CD14-positive monocyte (primary cell): ENCODE measurements at regions not wholly inside any gene's neighbourhood (a gene's known extent, or its start where the extent isn't known, plus 50 kb on each side); places are given as distances from the start of the nearest gene placed in this dataset.

Source experiments
- DNase-seq, 3 donors: peaks; one replicate each; pipeline ENCODE4 v3.0.0-alpha.2; 2011 to 2022
- H2AFZ ChIP-seq: 2 replicates; pipeline ENCODE4 v1.6.0; 2012; ENCODE audit warnings: mild to moderate bottlenecking, low read depth, low read length, inconsistent platforms; ENCODE audit not compliant: insufficient read depth, poor library complexity, severe bottlenecking
- H3K27ac ChIP-seq, 2 donors: 1 replicate in 1 of 2; 2 replicates in 1 of 2; pipeline ENCODE4 v1.5.1; 2012 to 2013; ENCODE audit warnings: low read length in 2 of 2, control low read depth in 1 of 2, inconsistent platforms in 1 of 2, low read depth in 1 of 2, mild to moderate bottlenecking in 1 of 2
- H3K27me3 ChIP-seq, 2 donors: one replicate each; pipeline versions ENCODE4 v1.6.0 to v1.6.1; 2011 to 2013; ENCODE audit warnings: low read length in 2 of 2; ENCODE audit not compliant: control insufficient read depth in 2 of 2, insufficient read depth in 2 of 2
- H3K36me3 ChIP-seq, 2 donors: replicated peaks in 1 of 2; 1 replicate in 1 of 2; 2 replicates in 1 of 2; pipeline versions ENCODE4 v1.5.1 to v1.6.1; 2012 to 2013; ENCODE audit warnings: low read length in 2 of 2, control low read depth in 1 of 2, inconsistent platforms in 1 of 2, mild to moderate bottlenecking in 1 of 2; ENCODE audit not compliant: insufficient read depth in 2 of 2, control insufficient read depth in 1 of 2
- H3K4me1 ChIP-seq, 2 donors: 1 replicate in 1 of 2; 2 replicates in 1 of 2; pipeline versions ENCODE4 v1.5.1 to v1.6.1; 2012 to 2013; ENCODE audit warnings: low read length in 2 of 2, control low read depth in 1 of 2, inconsistent platforms in 1 of 2, mild to moderate bottlenecking in 1 of 2, moderate library complexity in 1 of 2; ENCODE audit not compliant: insufficient read depth in 2 of 2, control insufficient read depth in 1 of 2
- H3K4me2 ChIP-seq: replicated peaks from 2 replicates; pipeline ENCODE3; 2012; ENCODE audit warnings: low read length, moderate library complexity, mild to moderate bottlenecking; ENCODE audit not compliant: poor library complexity, severe bottlenecking; ENCODE audit errors: extremely low read depth
- H3K4me3 ChIP-seq, 3 experiments: fragments of 200-600 bp in 1 of 3; sonication (generic) in 1 of 3; replicated peaks in 1 of 3; 1 replicate in 2 of 3; 2 replicates in 1 of 3; pipeline ENCODE4 v1.5.1; 2011 to 2013; ENCODE audit warnings: low read length in 3 of 3, mild to moderate bottlenecking in 3 of 3, control low read depth in 2 of 3, low read depth in 2 of 3, inconsistent platforms in 1 of 3, moderate library complexity in 1 of 3
- H3K79me2 ChIP-seq: 2 replicates; pipeline ENCODE4 v1.6.0; 2012; ENCODE audit warnings: mild to moderate bottlenecking, control low read depth, inconsistent platforms, low read length, moderate library complexity; ENCODE audit not compliant: insufficient read depth
- H3K9ac ChIP-seq: 2 replicates; pipeline ENCODE4 v1.6.0; 2017; ENCODE audit warnings: low read length, mild to moderate bottlenecking; ENCODE audit not compliant: insufficient read depth, poor library complexity, severe bottlenecking
- H3K9me3 ChIP-seq, 2 donors: replicated peaks in 1 of 2; 1 replicate in 1 of 2; 2 replicates in 1 of 2; pipeline versions ENCODE4 v1.5.1 to v1.6.1; 2012 to 2013; ENCODE audit warnings: low read length in 2 of 2, control low read depth in 1 of 2; ENCODE audit not compliant: control insufficient read depth in 1 of 2, insufficient read depth in 1 of 2
- H4K20me1 ChIP-seq: 2 replicates; pipeline ENCODE4 v1.6.0; 2012; ENCODE audit warnings: mild to moderate bottlenecking, low read length, control low read depth, moderate library complexity; ENCODE audit not compliant: insufficient read depth
- H3K27ac Mint-ChIP-seq, 7 donors: one replicate each; pipeline ENCODE4 v1.8.0; 2020; ENCODE audit warnings: mild to moderate bottlenecking in 7 of 7, mixed read lengths in 7 of 7, moderate library complexity in 6 of 7, inconsistent platforms in 2 of 7
- H3K27me3 Mint-ChIP-seq, 3 donors: one replicate each; pipeline ENCODE4 v1.8.0; 2021 to 2022; ENCODE audit warnings: low read depth in 3 of 3, mild to moderate bottlenecking in 3 of 3, mixed read lengths in 3 of 3, moderate library complexity in 3 of 3, inconsistent platforms in 1 of 3
- H3K36me3 Mint-ChIP-seq, 2 donors: one replicate each; pipeline ENCODE4 v1.8.0; 2020; ENCODE audit warnings: mixed read lengths in 2 of 2, inconsistent platforms in 1 of 2, mild to moderate bottlenecking in 1 of 2
- H3K4me1 Mint-ChIP-seq: one replicate; pipeline ENCODE4 v1.8.0; 2020; ENCODE audit warnings: mild to moderate bottlenecking, mixed read lengths
- H3K4me3 Mint-ChIP-seq, 2 donors: one replicate each; pipeline ENCODE4 v1.8.0; 2020; ENCODE audit warnings: mild to moderate bottlenecking in 2 of 2, mixed read lengths in 2 of 2, moderate library complexity in 1 of 2
- H3K9me3 Mint-ChIP-seq, 7 donors: one replicate each; pipeline ENCODE4 v1.8.0; 2020 to 2022; ENCODE audit warnings: mixed read lengths in 7 of 7, mild to moderate bottlenecking in 6 of 7, moderate library complexity in 6 of 7, inconsistent platforms in 2 of 7
- WGBS: methylation state at CpG from one replicate; pipeline ENCODE4 v1.1.5; 2013; ENCODE audit warnings: missing lambda C conversion rate; ENCODE audit not compliant: insufficient coverage; 5-methylcytosine and 5-hydroxymethylcytosine counted together
- intact Hi-C, 2 donors: fragments of 100-400 bp; cut with micrococcal nuclease; formaldehyde crosslinking; loops; one replicate each; pipeline versions ENCODE4 v1.15.0 to v1.15.1; 2023
- TF ChIP-seq, protein P1 (sequence below): fragments of 200-600 bp; IDR thresholded peaks from one replicate; pipeline ENCODE4 v1.8.0; 2022; ENCODE audit warnings: antibody characterized with exemption, mild to moderate bottlenecking

GRCh38 chr10:125442856-125443540 is 240.0 kb downstream of the TEX36 start:
- H3K9me3 ChIP-seq: no peaks in the 10 kb centered on the region
- no peak overlapping the region for H3K9ac ChIP-seq
- Mint-ChIP-seq H3K4me3 (no peak overlapping the region), H3K36me3 (no peaks in the 10 kb centered on the region), H3K4me1 (no peaks in the 10 kb centered on the region), H3K9me3 (peaks cover 0 to 2% (median 0%) of the 10 kb centered on the region in 7 donors), H3K27me3 (peaks cover 1 to 6% (median 3%) of the 10 kb centered on the region in 3 donors), H3K27ac (no peak overlapping the region)
- H2AFZ ChIP-seq: no peak overlapping the region
- DNase-seq: no peak
- 84% methylated on average over 12 of the region's 13 CpGs for WGBS
- H3K4me3 ChIP-seq: no peak overlapping the region
- TF ChIP-seq, protein P1, sequence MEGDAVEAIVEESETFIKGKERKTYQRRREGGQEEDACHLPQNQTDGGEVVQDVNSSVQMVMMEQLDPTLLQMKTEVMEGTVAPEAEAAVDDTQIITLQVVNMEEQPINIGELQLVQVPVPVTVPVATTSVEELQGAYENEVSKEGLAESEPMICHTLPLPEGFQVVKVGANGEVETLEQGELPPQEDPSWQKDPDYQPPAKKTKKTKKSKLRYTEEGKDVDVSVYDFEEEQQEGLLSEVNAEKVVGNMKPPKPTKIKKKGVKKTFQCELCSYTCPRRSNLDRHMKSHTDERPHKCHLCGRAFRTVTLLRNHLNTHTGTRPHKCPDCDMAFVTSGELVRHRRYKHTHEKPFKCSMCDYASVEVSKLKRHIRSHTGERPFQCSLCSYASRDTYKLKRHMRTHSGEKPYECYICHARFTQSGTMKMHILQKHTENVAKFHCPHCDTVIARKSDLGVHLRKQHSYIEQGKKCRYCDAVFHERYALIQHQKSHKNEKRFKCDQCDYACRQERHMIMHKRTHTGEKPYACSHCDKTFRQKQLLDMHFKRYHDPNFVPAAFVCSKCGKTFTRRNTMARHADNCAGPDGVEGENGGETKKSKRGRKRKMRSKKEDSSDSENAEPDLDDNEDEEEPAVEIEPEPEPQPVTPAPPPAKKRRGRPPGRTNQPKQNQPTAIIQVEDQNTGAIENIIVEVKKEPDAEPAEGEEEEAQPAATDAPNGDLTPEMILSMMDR: no peak
- intact Hi-C loops: no loop called here
- no peak overlapping the region for H3K4me2 ChIP-seq
- H3K79me2 ChIP-seq: no peaks in the 10 kb centered on the region
- H4K20me1 ChIP-seq: no peaks in the 10 kb centered on the region
- H3K4me1 ChIP-seq: no peaks in the 10 kb centered on the region
- no peak overlapping the region for H3K27ac ChIP-seq
- H3K27me3 ChIP-seq: no peaks in the 10 kb centered on the region
- H3K36me3 ChIP-seq: no peaks in the 10 kb centered on the region

DNA sequence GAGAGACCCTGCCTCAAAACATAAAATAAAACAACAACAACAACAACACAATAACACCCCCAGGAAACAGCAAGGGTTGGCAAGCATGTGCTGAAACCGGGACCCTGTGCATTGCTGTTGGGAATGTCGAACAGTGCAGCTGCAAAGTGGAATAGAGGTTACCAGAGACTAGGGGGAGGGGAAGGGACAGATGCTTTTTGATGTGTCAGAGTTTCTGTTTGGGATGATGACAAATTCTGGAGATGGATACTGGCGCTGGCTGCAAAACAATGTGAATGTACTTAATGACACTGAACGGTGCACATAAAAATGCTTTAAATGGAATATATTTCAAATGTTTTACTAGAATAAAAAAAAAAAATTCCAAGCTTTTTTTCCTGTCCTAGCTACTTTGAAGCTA is 241.8 kb downstream of the TEX36 start:
- WGBS: 86% methylated on average over 1 of the region's 4 CpGs
- no peaks in the 10 kb centered on the region for H3K4me1 Mint-ChIP-seq
- H3K79me2 ChIP-seq: no peaks in the 10 kb centered on the region
- H3K27me3 Mint-ChIP-seq: peaks cover 1 to 4% (median 3%) of the 10 kb centered on the region in 3 donors
- no peak overlapping the region for H3K27ac Mint-ChIP-seq
- no peak for DNase-seq
- no peaks in the 10 kb centered on the region for H3K27me3 ChIP-seq
- H3K36me3 Mint-ChIP-seq: no peaks in the 10 kb centered on the region
- no peak overlapping the region for H3K4me3 Mint-ChIP-seq
- intact Hi-C loops: no loop called here
- H3K9me3 Mint-ChIP-seq: peaks cover 0 to 2% (median 0%) of the 10 kb centered on the region in 7 donors
- H2AFZ ChIP-seq: no peak overlapping the region
- no peaks in the 10 kb centered on the region for H3K4me1 ChIP-seq
- no peaks in the 10 kb centered on the region for H3K9me3 ChIP-seq
- H3K36me3 ChIP-seq: no peaks in the 10 kb centered on the region
- H4K20me1 ChIP-seq: no peaks in the 10 kb centered on the region
- TF ChIP-seq, protein P1: no peak
- no peak overlapping the region for H3K27ac ChIP-seq
- no peak overlapping the region for H3K4me3 ChIP-seq
- H3K4me2 ChIP-seq: no peak overlapping the region
- H3K9ac ChIP-seq: no peak overlapping the region
